K562 (cell line): ENCODE measurements at regions not wholly inside any gene's neighbourhood (a gene's known extent, or its start where the extent isn't known, plus 50 kb on each side); places are given as distances from the start of the nearest gene placed in this dataset.

Source experiments
- BCOR ChIP-seq: fragments of 450-650 bp; IDR thresholded peaks from 2 replicates; pipeline ENCODE4 v1.6.1; 2016
- FOXJ3 ChIP-seq: sonication (generic); formaldehyde crosslinking; IDR thresholded peaks from 2 replicates; pipeline ENCODE4 v1.4.0; 2020; ENCODE audit warnings: mild to moderate bottlenecking, missing genetic modification reagents
- JUND ChIP-seq, 2 experiments: IDR thresholded peaks; 2 replicates in 1 of 2; 3 replicates in 1 of 2; pipeline ENCODE4 v1.6.1; 2011; ENCODE audit warnings: borderline replicate concordance in 2 of 2, low read depth in 2 of 2, low read length in 2 of 2, improper control_type of control experiment in 1 of 2, missing biosample characterization in 1 of 2, missing genetic modification characterization in 1 of 2, missing genetic modification reagents in 1 of 2
- ZNF384 ChIP-seq: IDR thresholded peaks from 2 replicates; pipeline ENCODE4 v1.6.1; 2012; ENCODE audit warnings: low read depth, low read length, improper control_type of control experiment
- TF ChIP-seq, protein P1 (sequence below): fragments of 250-450 bp; sonication (Bioruptor Pico); IDR thresholded peaks from 2 replicates; pipeline ENCODE4 v1.5.0; 2022; ENCODE audit warnings: mild to moderate bottlenecking
- TF ChIP-seq, protein P2 (sequence below): fragments of 450-650 bp; IDR thresholded peaks from 2 replicates; pipeline ENCODE4 v1.6.1; 2014; ENCODE audit warnings: low read depth, mild to moderate bottlenecking, moderate library complexity, borderline replicate concordance
- TF ChIP-seq, protein P3 (sequence below): fragments of 250-450 bp; sonication (Bioruptor Pico); IDR thresholded peaks from 2 replicates; pipeline ENCODE4 v1.4.0; 2020; ENCODE audit warnings: mild to moderate bottlenecking, moderate library complexity, borderline replicate concordance

GRCh38 chr18:76572518-76573247 lies 77.6 kb upstream of the ZNF516 start:
- TF ChIP-seq BCOR (no peak), ZNF384 (no peak), JUND (IDR thresholded peaks at IDR 0.05; ENCODE audit: borderline replicate concordance, low read depth, low read length) (no peak), JUND (tag; IDR thresholded peaks at IDR 0.05; ENCODE audit: borderline replicate concordance, low read depth, low read length) (no peak), FOXJ3 (CRISPR knock-in tag) (no peak)
- TF ChIP-seq, protein P1, sequence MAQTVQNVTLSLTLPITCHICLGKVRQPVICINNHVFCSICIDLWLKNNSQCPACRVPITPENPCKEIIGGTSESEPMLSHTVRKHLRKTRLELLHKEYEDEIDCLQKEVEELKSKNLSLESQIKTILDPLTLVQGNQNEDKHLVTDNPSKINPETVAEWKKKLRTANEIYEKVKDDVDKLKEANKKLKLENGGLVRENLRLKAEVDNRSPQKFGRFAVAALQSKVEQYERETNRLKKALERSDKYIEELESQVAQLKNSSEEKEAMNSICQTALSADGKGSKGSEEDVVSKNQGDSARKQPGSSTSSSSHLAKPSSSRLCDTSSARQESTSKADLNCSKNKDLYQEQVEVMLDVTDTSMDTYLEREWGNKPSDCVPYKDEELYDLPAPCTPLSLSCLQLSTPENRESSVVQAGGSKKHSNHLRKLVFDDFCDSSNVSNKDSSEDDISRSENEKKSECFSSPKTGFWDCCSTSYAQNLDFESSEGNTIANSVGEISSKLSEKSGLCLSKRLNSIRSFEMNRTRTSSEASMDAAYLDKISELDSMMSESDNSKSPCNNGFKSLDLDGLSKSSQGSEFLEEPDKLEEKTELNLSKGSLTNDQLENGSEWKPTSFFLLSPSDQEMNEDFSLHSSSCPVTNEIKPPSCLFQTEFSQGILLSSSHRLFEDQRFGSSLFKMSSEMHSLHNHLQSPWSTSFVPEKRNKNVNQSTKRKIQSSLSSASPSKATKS (CRISPR knock-in tag) = no peak
- TF ChIP-seq, protein P2, sequence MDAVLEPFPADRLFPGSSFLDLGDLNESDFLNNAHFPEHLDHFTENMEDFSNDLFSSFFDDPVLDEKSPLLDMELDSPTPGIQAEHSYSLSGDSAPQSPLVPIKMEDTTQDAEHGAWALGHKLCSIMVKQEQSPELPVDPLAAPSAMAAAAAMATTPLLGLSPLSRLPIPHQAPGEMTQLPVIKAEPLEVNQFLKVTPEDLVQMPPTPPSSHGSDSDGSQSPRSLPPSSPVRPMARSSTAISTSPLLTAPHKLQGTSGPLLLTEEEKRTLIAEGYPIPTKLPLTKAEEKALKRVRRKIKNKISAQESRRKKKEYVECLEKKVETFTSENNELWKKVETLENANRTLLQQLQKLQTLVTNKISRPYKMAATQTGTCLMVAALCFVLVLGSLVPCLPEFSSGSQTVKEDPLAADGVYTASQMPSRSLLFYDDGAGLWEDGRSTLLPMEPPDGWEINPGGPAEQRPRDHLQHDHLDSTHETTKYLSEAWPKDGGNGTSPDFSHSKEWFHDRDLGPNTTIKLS = no peak
- TF ChIP-seq, protein P3, sequence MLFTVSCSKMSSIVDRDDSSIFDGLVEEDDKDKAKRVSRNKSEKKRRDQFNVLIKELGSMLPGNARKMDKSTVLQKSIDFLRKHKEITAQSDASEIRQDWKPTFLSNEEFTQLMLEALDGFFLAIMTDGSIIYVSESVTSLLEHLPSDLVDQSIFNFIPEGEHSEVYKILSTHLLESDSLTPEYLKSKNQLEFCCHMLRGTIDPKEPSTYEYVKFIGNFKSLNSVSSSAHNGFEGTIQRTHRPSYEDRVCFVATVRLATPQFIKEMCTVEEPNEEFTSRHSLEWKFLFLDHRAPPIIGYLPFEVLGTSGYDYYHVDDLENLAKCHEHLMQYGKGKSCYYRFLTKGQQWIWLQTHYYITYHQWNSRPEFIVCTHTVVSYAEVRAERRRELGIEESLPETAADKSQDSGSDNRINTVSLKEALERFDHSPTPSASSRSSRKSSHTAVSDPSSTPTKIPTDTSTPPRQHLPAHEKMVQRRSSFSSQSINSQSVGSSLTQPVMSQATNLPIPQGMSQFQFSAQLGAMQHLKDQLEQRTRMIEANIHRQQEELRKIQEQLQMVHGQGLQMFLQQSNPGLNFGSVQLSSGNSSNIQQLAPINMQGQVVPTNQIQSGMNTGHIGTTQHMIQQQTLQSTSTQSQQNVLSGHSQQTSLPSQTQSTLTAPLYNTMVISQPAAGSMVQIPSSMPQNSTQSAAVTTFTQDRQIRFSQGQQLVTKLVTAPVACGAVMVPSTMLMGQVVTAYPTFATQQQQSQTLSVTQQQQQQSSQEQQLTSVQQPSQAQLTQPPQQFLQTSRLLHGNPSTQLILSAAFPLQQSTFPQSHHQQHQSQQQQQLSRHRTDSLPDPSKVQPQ = no peak
